ENCODE measurements at regions not wholly inside any gene's neighbourhood (a gene's known extent, or its start where the extent isn't known, plus 50 kb on each side); places are given as distances from the start of the nearest gene placed in this dataset.

DNA sequence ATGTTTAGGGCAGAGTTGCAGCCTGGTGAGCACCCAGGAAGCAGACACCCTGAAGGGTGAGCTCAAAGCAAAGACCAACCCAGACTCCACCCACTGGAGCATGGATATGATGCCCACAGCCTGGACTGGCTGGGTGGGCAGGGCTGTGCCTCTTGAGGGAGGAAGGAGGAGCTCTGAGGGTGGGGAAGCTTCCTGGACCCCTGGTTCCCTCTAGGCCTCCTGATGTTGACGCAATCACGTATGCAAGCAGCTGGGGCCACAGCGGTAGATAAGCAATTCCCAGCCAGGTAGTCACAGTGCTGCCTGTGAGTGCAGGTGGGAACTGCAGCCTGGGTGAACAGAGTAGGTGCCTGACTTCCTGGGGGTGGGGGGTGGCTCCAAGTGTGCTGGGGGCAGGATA, 271.5 kb downstream of the CDK5RAP2 start:
- TF ChIP-seq CTCF (IDR thresholded peaks at IDR 0.05; ENCODE audit: low read depth, low read length, missing input control) (no peak), MAX (IDR thresholded peaks at IDR 0.05) (no peak), ZBTB33 (IDR thresholded peaks at IDR 0.05) (no peak), SP1 (IDR thresholded peaks at IDR 0.05) (no peak), EGR1 (IDR thresholded peaks at IDR 0.05; ENCODE audit: low read depth in 2 of 2) (no peak), YY1 (IDR thresholded peaks at IDR 0.05) (no peak), TAF1 (conservative IDR thresholded peaks at IDR 0.05) (no peak), ATF3 (IDR thresholded peaks at IDR 0.05) (no peak), GABPA (IDR thresholded peaks at IDR 0.05 in 1 of 2, conservative IDR thresholded peaks at IDR 0.05 in 1 of 2) (no peak), NR2F2 (IDR thresholded peaks at IDR 0.05) (no peak), RXRA (IDR thresholded peaks at IDR 0.05) (no peak)
- TF ChIP-seq, protein P1, sequence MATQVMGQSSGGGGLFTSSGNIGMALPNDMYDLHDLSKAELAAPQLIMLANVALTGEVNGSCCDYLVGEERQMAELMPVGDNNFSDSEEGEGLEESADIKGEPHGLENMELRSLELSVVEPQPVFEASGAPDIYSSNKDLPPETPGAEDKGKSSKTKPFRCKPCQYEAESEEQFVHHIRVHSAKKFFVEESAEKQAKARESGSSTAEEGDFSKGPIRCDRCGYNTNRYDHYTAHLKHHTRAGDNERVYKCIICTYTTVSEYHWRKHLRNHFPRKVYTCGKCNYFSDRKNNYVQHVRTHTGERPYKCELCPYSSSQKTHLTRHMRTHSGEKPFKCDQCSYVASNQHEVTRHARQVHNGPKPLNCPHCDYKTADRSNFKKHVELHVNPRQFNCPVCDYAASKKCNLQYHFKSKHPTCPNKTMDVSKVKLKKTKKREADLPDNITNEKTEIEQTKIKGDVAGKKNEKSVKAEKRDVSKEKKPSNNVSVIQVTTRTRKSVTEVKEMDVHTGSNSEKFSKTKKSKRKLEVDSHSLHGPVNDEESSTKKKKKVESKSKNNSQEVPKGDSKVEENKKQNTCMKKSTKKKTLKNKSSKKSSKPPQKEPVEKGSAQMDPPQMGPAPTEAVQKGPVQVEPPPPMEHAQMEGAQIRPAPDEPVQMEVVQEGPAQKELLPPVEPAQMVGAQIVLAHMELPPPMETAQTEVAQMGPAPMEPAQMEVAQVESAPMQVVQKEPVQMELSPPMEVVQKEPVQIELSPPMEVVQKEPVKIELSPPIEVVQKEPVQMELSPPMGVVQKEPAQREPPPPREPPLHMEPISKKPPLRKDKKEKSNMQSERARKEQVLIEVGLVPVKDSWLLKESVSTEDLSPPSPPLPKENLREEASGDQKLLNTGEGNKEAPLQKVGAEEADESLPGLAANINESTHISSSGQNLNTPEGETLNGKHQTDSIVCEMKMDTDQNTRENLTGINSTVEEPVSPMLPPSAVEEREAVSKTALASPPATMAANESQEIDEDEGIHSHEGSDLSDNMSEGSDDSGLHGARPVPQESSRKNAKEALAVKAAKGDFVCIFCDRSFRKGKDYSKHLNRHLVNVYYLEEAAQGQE (IDR thresholded peaks at IDR 0.05) = no peak

All from liver (tissue), 3 donors.